GM12892 (cell line): ENCODE measurements at regions not wholly inside any gene's neighbourhood (a gene's known extent, or its start where the extent isn't known, plus 50 kb on each side); places are given as distances from the start of the nearest gene placed in this dataset.
A peak's percentile ranks its signal among the peaks of the same experiment; 100 is the strongest.

ENCODE experiments used
- POLR2A ChIP-seq: IDR thresholded peaks from 2 replicates; pipeline ENCODE4 v1.6.1; 2011; ENCODE audit warnings: low read depth, low read length, control low read depth
- POLR2AphosphoS5 ChIP-seq: IDR thresholded peaks from 2 replicates; pipeline ENCODE4 v1.6.1; 2011; ENCODE audit warnings: low read depth, low read length, control low read depth

- peak; percentile 76 for TF ChIP-seq POLR2A
- TF ChIP-seq POLR2AphosphoS5, result peak; percentile 82
Observed at GRCh38 chr20:53752971-53753879, 159.6 kb upstream of the ZNF217 start.
